Erythroblast (primary cell): ENCODE measurements at regions not wholly inside any gene's neighbourhood (a gene's known extent, or its start where the extent isn't known, plus 50 kb on each side); places are given as distances from the start of the nearest gene placed in this dataset.

Experiments
- DNase-seq, 2 experiments: peaks; one replicate each; lab custom pipeline; 2025; lab: John Stamatoyannopoulos, UW
- GATA1 ChIP-seq: IDR thresholded peaks from 2 replicates; pipeline ENCODE4 v1.6.1; 2011; ENCODE audit warnings: low read depth, mild to moderate bottlenecking, control low read depth, low read length, moderate library complexity
- POLR2A ChIP-seq: IDR thresholded peaks from 2 replicates; pipeline ENCODE4 v1.6.1; 2011; ENCODE audit warnings: mild to moderate bottlenecking, low read length

GRCh38 chr13:107462501-107462900, 752.8 kb downstream of the LIG4 start:
- TF ChIP-seq GATA1 (no peak), POLR2A (no peak)
- no peak for DNase-seq

GRCh38 chr13:107461751-107462150, 753.6 kb downstream of the LIG4 start:
- no peak for TF ChIP-seq POLR2A
- TF ChIP-seq GATA1, result no peak
- DNase-seq, result no peak

- no peak for DNase-seq
These were observed 755.9 kb downstream of the LIG4 start for GRCh38 chr13:107459430-107459829.

GRCh38 chr13:107458269-107458668, 757.1 kb downstream of the LIG4 start:
- no peak for TF ChIP-seq GATA1
- no peak for DNase-seq

More at GRCh38 chr13:107459430-107459829, 755.9 kb downstream of the LIG4 start:
- TF ChIP-seq GATA1 (no peak), POLR2A (no peak)

GRCh38 chr13:107457686-107458085, 757.6 kb downstream of the LIG4 start:
- no peak for DNase-seq

GRCh38 chr13:107456431-107456830, 758.9 kb downstream of the LIG4 start:
- DNase-seq, result no peak
- no peak for TF ChIP-seq POLR2A
- no peak for TF ChIP-seq GATA1

More at GRCh38 chr13:107457686-107458085, 757.6 kb downstream of the LIG4 start:
- no peak for TF ChIP-seq POLR2A
- TF ChIP-seq GATA1, result no peak

GRCh38 chr13:107452833-107453232, 762.5 kb downstream of the LIG4 start:
- no peak for TF ChIP-seq POLR2A
- no peak for TF ChIP-seq GATA1
- no peak for DNase-seq

- no peak for DNase-seq
- TF ChIP-seq POLR2A, result no peak
- no peak for TF ChIP-seq GATA1
These were observed 764.4 kb downstream of the LIG4 start for GRCh38 chr13:107450931-107451330.

- TF ChIP-seq GATA1 (no peak), POLR2A (no peak)
- DNase-seq, result no peak
These were observed 764.9 kb downstream of the LIG4 start for GRCh38 chr13:107450431-107450830.

- TF ChIP-seq POLR2A, result no peak
- TF ChIP-seq GATA1, result no peak
- no peak for DNase-seq
These were observed 767.7 kb downstream of the LIG4 start for GRCh38 chr13:107447591-107447990.

GRCh38 chr13:107441279-107441678, 774.1 kb downstream of the LIG4 start:
- no peak for DNase-seq
- no peak for TF ChIP-seq POLR2A
- no peak for TF ChIP-seq GATA1

- TF ChIP-seq GATA1 (no peak), POLR2A (no peak)
These were observed 777.1 kb downstream of the LIG4 start for GRCh38 chr13:107438251-107438650.

GRCh38 chr13:107434347-107434746, 781.0 kb downstream of the LIG4 start:
- DNase-seq, result no peak
- no peak for TF ChIP-seq POLR2A
- no peak for TF ChIP-seq GATA1

More at GRCh38 chr13:107438251-107438650, 777.1 kb downstream of the LIG4 start:
- DNase-seq, result no peak

GRCh38 chr13:107427536-107427935, 787.8 kb downstream of the LIG4 start:
- DNase-seq, result no peak
- no peak for TF ChIP-seq GATA1
- TF ChIP-seq POLR2A, result no peak

GRCh38 chr13:107422421-107422820, 792.9 kb downstream of the LIG4 start:
- no peak for DNase-seq
- no peak for TF ChIP-seq GATA1
- TF ChIP-seq POLR2A, result no peak
